Caco-2 (cell line): ENCODE measurements at regions not wholly inside any gene's neighbourhood (a gene's known extent, or its start where the extent isn't known, plus 50 kb on each side); places are given as distances from the start of the nearest gene placed in this dataset.
"Not testable (repeated sequence)": the region's sequence is repeated elsewhere in the genome, so short reads cannot be mapped to it uniquely, and the experiment has no call there.

Source experiments
- BruUV-seq: library from RNA; stranded (reverse); fragments of 400-500 nt; replicated peaks from 2 replicates; lab custom pipeline; 2021; lab: Mats Ljungman, UMichigan
- CTCF ChIA-PET: fragments of 300-600 bp; sonication (Branson Sonifier 250); formaldehyde crosslinking; loops from one replicate; lab custom pipeline; 2022; ENCODE audit warnings: antibody characterized with exemption; lab: Charles Lee
- POLR2A ChIA-PET: fragments of 300-600 bp; sonication (Branson Sonifier 250); formaldehyde crosslinking; loops from one replicate; lab custom pipeline; 2022; ENCODE audit warnings: antibody characterized with exemption; lab: Charles Lee
- DNase-seq, 2 experiments: peaks; one replicate each; pipeline versions ENCODE4 v3.0.0 to v3.0.0-alpha.2; 2020 to 2022
- H3K27me3 ChIP-seq: replicated peaks from 2 replicates; pipeline ENCODE4 v1.6.0; 2011; ENCODE audit warnings: low read length; ENCODE audit not compliant: control insufficient read depth, insufficient read depth
- H3K36me3 ChIP-seq: 2 replicates; pipeline ENCODE4 v1.5.1; 2011; ENCODE audit warnings: low read length; ENCODE audit not compliant: control insufficient read depth, insufficient read depth
- H3K4me1 ChIP-seq: fragments of 250-450 bp; sonication (Bioruptor Pico); 2 replicates; pipeline ENCODE4 v1.5.1; 2020; ENCODE audit warnings: mild to moderate bottlenecking
- H3K4me3 ChIP-seq: 2 replicates; pipeline ENCODE4 v1.5.1; 2011; ENCODE audit warnings: low read depth, mild to moderate bottlenecking, control low read depth, low read length
- H3K9me3 ChIP-seq: fragments of 250-450 bp; sonication (Bioruptor Pico); 2 replicates; pipeline ENCODE4 v1.5.1; 2020; ENCODE audit warnings: mild to moderate bottlenecking, moderate library complexity
- H3K27ac Mint-ChIP-seq: one replicate; pipeline ENCODE4 v1.8.0; 2022; ENCODE audit warnings: mixed read lengths; ENCODE audit not compliant: unreplicated experiment
- H3K27me3 Mint-ChIP-seq: one replicate; pipeline ENCODE4 v1.8.0; 2022; ENCODE audit warnings: mixed read lengths; ENCODE audit not compliant: insufficient read depth, unreplicated experiment
- H3K36me3 Mint-ChIP-seq: one replicate; pipeline ENCODE4 v1.8.0; 2022; ENCODE audit warnings: mild to moderate bottlenecking, mixed read lengths; ENCODE audit not compliant: insufficient read depth, unreplicated experiment
- H3K4me1 Mint-ChIP-seq: one replicate; pipeline ENCODE4 v1.8.0; 2022; ENCODE audit warnings: low read depth, mixed read lengths; ENCODE audit not compliant: unreplicated experiment
- H3K4me3 Mint-ChIP-seq: one replicate; pipeline ENCODE4 v1.8.0; 2022; ENCODE audit warnings: mild to moderate bottlenecking, moderate library complexity, mixed read lengths; ENCODE audit not compliant: unreplicated experiment
- H3K9me3 Mint-ChIP-seq: one replicate; pipeline ENCODE4 v1.8.0; 2022; ENCODE audit warnings: mixed read lengths; ENCODE audit not compliant: unreplicated experiment
- CTCF ChIP-seq, 2 experiments: fragments of 200-600 bp in 1 of 2; IDR thresholded peaks; 1 replicate in 1 of 2; 2 replicates in 1 of 2; pipeline versions ENCODE4 v1.5.1 to v1.8.0; 2011 to 2022; ENCODE audit warnings: antibody characterized with exemption in 1 of 2, control low read depth in 1 of 2, inconsistent platforms in 1 of 2, low read depth in 1 of 2, low read length in 1 of 2, mild to moderate bottlenecking in 1 of 2, moderate library complexity in 1 of 2; ENCODE audit not compliant: insufficient read depth in 1 of 2, severe bottlenecking in 1 of 2, unreplicated experiment in 1 of 2
- intact Hi-C: fragments of 100-400 bp; cut with micrococcal nuclease; formaldehyde crosslinking; loops from one replicate; pipeline ENCODE4 v1.10.0; 2022; ENCODE audit not compliant: unreplicated experiment

DNA sequence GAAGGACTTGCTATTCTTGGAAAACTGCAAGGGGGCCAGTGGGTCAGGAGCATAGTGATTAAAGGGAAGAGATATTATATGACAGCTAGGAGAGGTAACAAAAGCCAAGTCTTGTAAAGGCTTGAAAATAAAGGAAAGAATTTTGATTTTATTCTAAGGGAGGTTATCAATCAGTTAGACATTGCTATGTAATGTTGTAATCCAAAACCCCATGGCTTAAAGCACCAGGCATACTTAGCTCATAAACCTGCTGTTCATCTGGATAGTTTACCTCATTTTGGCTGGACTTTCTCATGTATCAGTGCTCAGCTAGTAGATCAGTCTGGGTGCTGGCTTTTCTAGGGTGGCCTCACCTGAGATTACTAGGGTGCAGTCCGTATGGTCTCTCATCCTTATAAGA is 680.9 kb upstream of the LMO3 start:
- no TSS peak for BruUV-seq
- ChIA-PET CTCF (no interaction called here), POLR2A (no interaction called here)
- Histone ChIP-seq H3K36me3 (no peaks in the 10 kb centered on the region), H3K27me3 (no peaks in the 10 kb centered on the region), H3K4me3 (no peak overlapping the region), H3K9me3 (peaks cover 24% of the 10 kb centered on the region), H3K4me1 (peaks cover 15% of the 10 kb centered on the region)
- H3K4me3 Mint-ChIP-seq, result no peak overlapping the region
- H3K27me3 Mint-ChIP-seq, result no peaks in the 10 kb centered on the region
- peaks cover 46% of the 10 kb centered on the region for H3K9me3 Mint-ChIP-seq
- no peak for DNase-seq
- H3K36me3 Mint-ChIP-seq, result no peaks in the 10 kb centered on the region
- intact Hi-C loops, result no loop called here
- no peak overlapping the region for H3K27ac Mint-ChIP-seq
- peaks cover 7% of the 10 kb centered on the region for H3K4me1 Mint-ChIP-seq
- no peak for TF ChIP-seq CTCF (IDR thresholded peaks at IDR 0.05; ENCODE audit: insufficient read depth in 1 of 2, low read depth in 1 of 2, low read length in 1 of 2, severe bottlenecking in 1 of 2, unreplicated experiment in 1 of 2)

DNA sequence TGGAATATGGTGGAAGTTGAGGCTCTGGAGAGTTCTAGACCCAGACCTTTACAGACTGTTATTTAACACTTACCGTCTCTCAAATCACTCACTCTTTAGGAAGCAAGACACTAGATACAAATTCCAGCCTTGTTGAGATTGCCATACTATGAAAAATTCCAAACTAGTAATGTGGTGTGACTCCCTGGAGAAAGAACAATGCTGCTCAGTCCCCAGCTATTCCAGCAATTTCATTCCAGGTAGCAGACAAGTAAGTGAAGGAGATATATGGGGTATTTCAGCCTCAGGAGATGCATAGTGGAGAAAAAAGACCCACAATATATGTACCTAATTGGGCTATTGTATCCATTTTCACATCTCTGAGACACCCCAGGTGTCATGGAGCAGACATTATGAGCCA is 678.9 kb upstream of the LMO3 start:
- POLR2A ChIA-PET, result no interaction called here
- DNase-seq, result no peak
- H3K4me1 ChIP-seq, result peaks cover 15% of the 10 kb centered on the region
- CTCF ChIA-PET, result interaction anchor here (0.6 kb wide), 1 partner anchor 92 kb away, joined by 3 read pairs; no protein-coding TSS in a partner anchor
- intact Hi-C loops, result loop anchor here (5.0 kb wide), 1 partner anchor 42 kb away; no protein-coding TSS in a partner anchor
- peaks cover 46% of the 10 kb centered on the region for H3K9me3 Mint-ChIP-seq
- H3K27ac Mint-ChIP-seq, result no peak overlapping the region
- peaks cover 24% of the 10 kb centered on the region for H3K9me3 ChIP-seq
- no peaks in the 10 kb centered on the region for H3K27me3 ChIP-seq
- no peaks in the 10 kb centered on the region for H3K36me3 ChIP-seq
- no peaks in the 10 kb centered on the region for H3K27me3 Mint-ChIP-seq
- H3K36me3 Mint-ChIP-seq, result no peaks in the 10 kb centered on the region
- no peak overlapping the region for H3K4me3 Mint-ChIP-seq
- H3K4me1 Mint-ChIP-seq, result peaks cover 7% of the 10 kb centered on the region
- H3K4me3 ChIP-seq, result no peak overlapping the region
- BruUV-seq, result no TSS peak
- TF ChIP-seq CTCF (IDR thresholded peaks at IDR 0.05; ENCODE audit: insufficient read depth in 1 of 2, low read depth in 1 of 2, low read length in 1 of 2, severe bottlenecking in 1 of 2, unreplicated experiment in 1 of 2), result no peak

- H3K9me3 ChIP-seq, result peaks cover 24% of the 10 kb centered on the region
- Mint-ChIP-seq H3K36me3 (no peaks in the 10 kb centered on the region), H3K27me3 (no peaks in the 10 kb centered on the region), H3K4me1 (peaks cover 7% of the 10 kb centered on the region), H3K9me3 (peaks cover 46% of the 10 kb centered on the region), H3K4me3 (no peak overlapping the region), H3K27ac (no peak overlapping the region)
- no peak for TF ChIP-seq CTCF (IDR thresholded peaks at IDR 0.05; ENCODE audit: insufficient read depth in 1 of 2, low read depth in 1 of 2, low read length in 1 of 2, severe bottlenecking in 1 of 2, unreplicated experiment in 1 of 2)
- CTCF ChIA-PET, result no interaction called here
- peaks cover 15% of the 10 kb centered on the region for H3K4me1 ChIP-seq
- intact Hi-C loops, result loop anchor here (5.0 kb wide), 1 partner anchor 44 kb away; no protein-coding TSS in a partner anchor
- no peaks in the 10 kb centered on the region for H3K36me3 ChIP-seq
- DNase-seq, result peak in 1 of 2 experiments; percentile 18
- H3K27me3 ChIP-seq, result no peaks in the 10 kb centered on the region
- POLR2A ChIA-PET, result no interaction called here
- H3K4me3 ChIP-seq, result no peak overlapping the region
- BruUV-seq, result no TSS peak
Measured at GRCh38 chr12:17283563-17283962, 677.6 kb upstream of the LMO3 start.

GRCh38 chr12:17282169-17282568 is 676.2 kb upstream of the LMO3 start:
- H3K9me3 Mint-ChIP-seq, result peaks cover 36% of the 10 kb centered on the region
- H3K4me3 ChIP-seq, H3K4me3 Mint-ChIP-seq, H3K36me3 Mint-ChIP-seq, H3K27me3 Mint-ChIP-seq, H3K4me1 Mint-ChIP-seq, H3K36me3 ChIP-seq, CTCF ChIA-PET, POLR2A ChIA-PET, H3K27me3 ChIP-seq, BruUV-seq, H3K27ac Mint-ChIP-seq, DNase-seq: not testable (repeated sequence)
- Histone ChIP-seq H3K4me1 (peaks cover 15% of the 10 kb centered on the region), H3K9me3 (peaks cover 13% of the 10 kb centered on the region)
- intact Hi-C loops, result loop anchor here (5.0 kb wide), 1 partner anchor 45 kb away; no protein-coding TSS in a partner anchor
